ENCODE measurements at regions not wholly inside any gene's neighbourhood (a gene's known extent, or its start where the extent isn't known, plus 50 kb on each side); places are given as distances from the start of the nearest gene placed in this dataset.
A peak's percentile ranks its signal among the peaks of the same experiment; 100 is the strongest.

GRCh38 chr6:4401408-4402368 lies 266.3 kb upstream of the ECI2 start:
- no peak for DNase-seq

GRCh38 chr6:4399656-4400055 lies 264.3 kb upstream of the ECI2 start:
- DNase-seq: no peak

DNA sequence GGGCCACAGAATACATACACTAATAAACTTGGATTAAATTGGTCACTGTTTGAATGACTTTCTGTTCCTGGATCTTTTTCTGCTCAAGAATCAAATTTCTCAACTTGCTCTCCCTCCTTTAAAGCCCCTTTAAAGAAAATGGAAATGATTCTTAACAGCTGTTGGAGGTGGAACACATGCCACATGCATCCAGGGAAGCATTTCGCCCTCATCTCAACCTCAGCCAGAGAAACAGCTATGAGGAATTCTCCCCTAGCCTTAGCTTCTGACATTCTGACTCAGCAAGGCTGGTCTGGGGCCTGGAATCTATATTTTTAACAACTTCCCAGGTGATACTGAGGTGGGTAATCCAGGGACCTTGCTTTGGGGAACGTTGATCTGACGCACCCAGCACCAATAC lies 263.4 kb upstream of the ECI2 start:
- no peak for DNase-seq

- DNase-seq: no peak
Observed at GRCh38 chr6:4397307-4397706, 261.9 kb upstream of the ECI2 start.

- DNase-seq: no peak
Observed at GRCh38 chr6:4396044-4396443, 260.7 kb upstream of the ECI2 start.

DNA sequence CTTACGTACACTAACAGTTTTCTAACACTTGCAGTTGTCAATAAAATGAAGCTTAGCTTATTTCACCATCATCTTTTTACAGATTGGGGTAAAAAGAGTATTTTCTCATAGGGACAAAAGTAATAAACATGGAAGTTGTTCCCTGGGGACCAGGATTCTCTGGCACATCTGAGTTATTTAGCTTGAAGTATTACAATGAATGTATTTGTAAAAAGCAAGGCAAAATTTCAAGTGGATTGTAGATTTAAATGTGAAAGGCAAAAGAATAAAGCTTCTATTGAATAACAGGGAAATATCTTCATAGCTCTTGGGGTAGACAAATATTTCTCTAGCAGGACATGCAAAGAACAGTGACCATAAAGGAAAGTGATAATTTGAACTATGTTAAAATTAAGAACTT lies 260.0 kb upstream of the ECI2 start:
- no peak for DNase-seq

DNA sequence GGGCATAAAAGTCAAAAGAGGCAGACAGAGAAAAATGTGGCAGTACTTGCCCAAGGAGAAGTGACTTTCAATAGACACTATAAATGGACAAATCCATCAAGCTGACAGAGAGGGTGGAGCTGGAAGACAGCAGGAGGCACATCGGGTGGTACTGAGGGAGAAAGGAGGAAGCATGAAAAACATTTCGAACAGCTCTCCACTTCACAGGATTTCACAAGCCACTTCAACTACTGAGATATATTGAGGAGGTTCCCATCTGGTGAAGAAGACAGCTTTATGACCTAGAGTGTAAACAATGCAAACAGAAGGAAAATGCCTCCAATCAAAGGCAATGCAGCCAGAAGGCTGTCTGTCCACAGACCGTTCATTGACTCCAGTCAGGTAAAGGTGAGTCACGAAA lies 259.4 kb upstream of the ECI2 start:
- DNase-seq: peak in 2 of 3 experiments; percentile 42 to 96

DNA sequence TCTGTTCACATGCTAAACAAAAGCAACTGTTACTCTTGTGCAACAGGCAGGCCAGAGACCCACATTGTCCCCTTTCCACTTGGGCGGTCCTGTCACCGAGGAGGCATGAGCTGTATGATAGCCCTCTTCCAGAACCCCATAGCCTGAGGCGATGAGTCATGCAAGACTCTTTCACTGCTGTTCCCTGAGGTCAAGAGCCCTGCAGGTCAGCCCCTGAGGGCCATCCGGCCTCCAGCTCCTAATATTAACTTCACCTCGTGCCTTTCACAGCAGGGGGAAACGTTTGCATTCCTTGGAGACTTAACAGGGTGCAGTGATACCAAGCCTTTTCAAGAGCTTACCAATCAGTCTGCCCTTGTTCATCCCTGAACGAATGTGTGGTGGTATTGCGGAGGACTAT lies 253.3 kb upstream of the ECI2 start:
- DNase-seq: no peak

DNA sequence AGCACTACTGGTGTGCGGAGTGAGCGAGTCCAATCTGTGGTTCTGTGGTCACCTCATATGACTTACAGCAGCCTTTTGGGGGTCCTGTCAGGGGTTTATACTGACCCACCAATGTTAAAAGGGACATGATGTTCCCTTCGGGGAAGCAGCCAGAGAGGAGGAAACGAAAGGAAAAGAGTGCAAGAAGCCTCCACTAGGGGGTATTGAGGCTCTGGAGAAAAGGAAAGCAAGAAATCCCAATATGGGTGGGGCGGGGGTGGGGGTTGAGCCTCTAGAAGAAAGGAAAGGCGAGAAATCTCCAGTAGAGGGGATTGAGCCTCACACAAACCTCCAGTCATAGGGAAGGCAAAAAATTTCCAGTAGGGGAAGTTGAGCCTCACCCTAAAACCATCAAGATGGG lies 249.3 kb upstream of the ECI2 start:
- no peak for DNase-seq

DNA sequence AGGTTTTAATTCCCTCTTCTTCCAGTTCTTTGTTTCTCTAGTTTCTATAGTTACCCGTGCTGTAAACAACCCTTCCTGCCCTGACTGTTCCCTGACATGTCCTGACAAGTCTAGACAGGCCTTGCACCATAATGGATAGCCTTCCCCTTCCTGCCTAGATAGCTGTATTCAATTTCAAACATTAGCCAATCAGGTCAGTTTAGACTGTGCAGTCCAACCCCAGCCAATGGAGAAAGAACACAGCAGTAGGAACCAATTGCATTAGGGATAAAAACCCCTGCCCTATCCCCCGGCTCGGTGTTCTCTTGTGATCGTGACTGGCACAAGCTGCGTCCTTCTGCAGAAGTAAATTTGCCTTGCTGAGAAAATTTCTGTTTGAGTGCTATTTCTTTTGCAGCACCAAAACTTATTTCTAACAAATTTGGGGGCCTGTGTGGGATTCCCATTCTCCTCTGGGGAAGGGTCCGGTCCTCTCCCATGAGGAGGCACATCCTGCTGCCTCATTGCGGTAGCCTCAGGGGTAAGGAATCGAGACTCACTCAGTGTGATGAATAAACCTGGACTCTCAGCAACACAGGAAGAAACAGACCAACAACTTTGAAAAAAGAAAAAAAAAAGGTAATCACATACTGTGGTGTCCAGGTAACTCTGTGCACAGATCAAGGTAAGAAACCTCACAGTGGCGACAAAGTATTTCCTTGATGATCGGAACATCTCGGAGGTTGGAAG lies 248.7 kb upstream of the ECI2 start:
- no peak for DNase-seq

- DNase-seq: no peak
Observed at GRCh38 chr6:4382362-4382853, 247.0 kb upstream of the ECI2 start.

DNA sequence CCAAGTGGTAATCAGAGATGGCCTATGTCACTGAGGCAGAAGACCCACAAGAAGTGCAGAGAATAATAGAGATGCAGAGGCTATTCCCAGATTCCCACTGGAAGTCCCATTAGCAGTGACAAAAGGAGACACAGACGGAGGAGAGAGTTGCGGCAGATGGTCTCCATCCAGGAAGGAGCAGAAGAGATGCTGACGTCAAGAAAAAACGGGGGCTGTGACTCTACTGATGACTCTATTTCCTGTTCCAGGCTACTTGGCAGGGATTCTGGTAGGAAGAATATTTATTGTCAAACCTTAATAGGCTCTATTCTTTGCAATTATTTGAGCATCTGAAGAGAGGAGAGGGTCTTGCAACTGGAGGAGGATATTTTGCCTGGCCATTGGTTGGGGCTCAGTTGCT lies 246.0 kb upstream of the ECI2 start:
- no peak for DNase-seq

GRCh38 chr6:4380881-4381281 lies 245.5 kb upstream of the ECI2 start:
- no peak for DNase-seq

DNA sequence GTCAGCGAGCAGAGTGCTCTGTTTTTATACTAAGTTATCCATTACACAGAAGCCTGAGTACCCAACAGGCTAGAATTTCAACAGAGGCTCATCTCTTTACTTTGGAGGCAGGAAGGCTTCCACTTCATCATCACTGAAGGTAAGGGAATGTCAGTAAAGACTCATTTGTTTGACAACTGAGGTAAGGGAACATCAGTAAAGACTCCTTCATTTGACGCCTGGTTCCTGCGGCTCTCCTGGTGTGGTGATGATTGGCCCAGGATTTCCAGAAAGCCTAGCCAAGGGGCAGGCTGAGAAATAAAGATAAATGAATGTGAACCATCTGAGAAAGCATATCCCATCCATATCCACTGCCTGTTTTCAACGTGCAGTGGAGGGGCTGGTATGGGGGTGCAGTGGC lies 244.6 kb upstream of the ECI2 start:
- no peak for DNase-seq

GRCh38 chr6:4378319-4378996 lies 243.1 kb upstream of the ECI2 start:
- DNase-seq: no peak

DNA sequence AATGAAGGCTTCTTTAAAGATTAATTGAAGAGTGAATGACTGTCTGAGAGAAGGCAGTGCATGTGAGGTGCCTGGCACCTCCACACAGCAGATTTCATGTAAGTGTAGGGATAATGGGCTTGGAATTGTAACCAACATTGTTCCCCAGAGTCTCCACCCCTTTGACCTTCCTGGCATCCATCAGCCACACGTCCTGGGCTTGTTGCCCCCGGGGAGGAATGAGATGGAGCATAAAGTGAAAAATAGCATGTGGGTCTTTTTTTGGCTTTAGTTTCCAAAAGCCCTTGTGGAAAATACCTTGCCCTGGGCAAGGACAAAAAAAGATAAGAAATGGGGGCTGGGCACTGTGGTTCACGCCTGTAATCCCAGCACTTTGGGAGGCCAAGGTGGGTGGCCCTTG lies 242.2 kb upstream of the ECI2 start:
- DNase-seq: no peak

DNA sequence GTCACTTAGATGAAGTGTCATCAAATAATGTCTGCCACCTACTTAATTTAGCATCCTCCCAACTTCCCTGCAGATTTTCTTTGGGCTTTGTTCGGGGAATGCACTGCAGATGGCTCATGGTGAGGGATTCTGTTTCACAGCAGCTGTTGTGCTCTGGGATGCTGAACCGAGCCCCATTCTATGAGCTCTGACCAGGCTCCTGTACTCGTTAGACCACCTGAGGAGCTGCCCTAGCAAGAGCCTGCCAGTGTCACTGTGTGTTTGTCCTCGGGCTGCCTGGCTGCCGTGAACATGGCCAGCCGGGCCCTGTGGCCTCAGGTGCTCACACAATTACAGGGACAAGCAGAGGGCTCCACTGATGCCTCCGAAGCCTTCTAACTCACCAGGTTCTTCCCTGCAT lies 238.8 kb upstream of the ECI2 start:
- peak in 1 of 3 experiments; percentile 18 for DNase-seq

- DNase-seq: no peak
Observed at GRCh38 chr6:4372866-4373265, 237.5 kb upstream of the ECI2 start.

- DNase-seq: no peak
Observed at GRCh38 chr6:4371207-4371921, 236.0 kb upstream of the ECI2 start.

DNA sequence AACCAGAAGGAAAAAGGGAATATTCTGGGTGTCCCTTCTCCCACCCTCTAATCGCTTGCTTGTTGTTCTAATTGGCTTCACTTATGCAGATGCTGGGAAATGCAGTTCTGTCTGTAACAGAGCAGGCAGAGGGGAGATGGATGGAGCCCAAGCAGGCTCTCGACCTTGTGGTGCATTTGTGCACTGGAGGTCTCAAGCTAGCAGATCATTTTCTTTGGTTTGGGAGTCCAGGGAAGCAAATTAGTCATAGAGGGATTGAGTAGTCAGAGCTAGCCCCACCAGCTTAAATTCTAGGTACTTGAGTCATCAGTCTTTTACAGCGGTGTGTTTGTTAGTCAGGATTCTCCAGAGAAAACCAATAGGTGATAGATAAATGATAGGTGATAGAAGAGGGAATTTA lies 234.7 kb upstream of the ECI2 start:
- DNase-seq: no peak

GRCh38 chr6:4369616-4370015 lies 234.2 kb upstream of the ECI2 start:
- no peak for DNase-seq

- DNase-seq: no peak
Observed at GRCh38 chr6:4368649-4369048, 233.3 kb upstream of the ECI2 start.

DNA sequence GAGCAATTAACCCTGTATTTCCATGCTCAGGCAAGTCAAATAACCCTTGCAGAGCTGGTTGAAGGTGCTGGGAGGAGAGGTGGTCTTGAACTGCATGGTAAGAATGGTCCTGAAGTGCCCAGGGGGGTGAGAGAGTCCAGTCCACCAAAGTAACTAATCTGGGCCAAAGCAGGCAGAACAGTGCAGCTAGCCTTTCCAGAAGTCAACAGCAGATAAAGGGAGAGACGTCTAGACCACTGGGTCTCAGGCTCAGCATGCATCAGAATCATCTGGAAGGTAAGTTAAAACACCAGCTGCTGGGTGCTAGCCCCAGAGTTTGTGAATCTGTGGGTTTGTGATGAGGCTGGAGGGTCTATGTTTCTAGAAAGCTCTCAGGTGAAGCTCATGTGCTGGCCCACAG lies 232.3 kb upstream of the ECI2 start:
- no peak for DNase-seq
